ENCODE measurements at regions not wholly inside any gene's neighbourhood (a gene's known extent, or its start where the extent isn't known, plus 50 kb on each side); places are given as distances from the start of the nearest gene placed in this dataset.

DNA sequence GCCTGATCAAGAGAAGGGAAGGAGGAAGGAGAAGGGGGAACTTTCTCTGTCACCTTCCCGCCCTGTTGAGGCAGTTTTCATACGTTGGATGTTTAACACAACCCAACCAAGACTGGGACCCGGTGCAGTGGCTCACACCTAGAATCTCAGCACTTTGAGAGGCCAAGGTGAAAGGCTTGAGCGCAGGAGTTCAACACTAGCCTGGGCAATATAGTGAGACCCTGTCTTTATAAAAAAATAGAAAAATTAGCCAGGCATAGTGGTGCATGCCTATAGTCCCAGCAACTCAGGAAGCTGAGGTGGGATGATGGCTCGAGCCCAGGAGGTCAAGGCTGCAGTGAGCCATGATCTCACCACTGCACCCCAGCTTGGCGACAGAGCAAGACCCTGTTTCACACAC lies 59.4 kb upstream of the PEG3 start:
- TF ChIP-seq, protein P1, sequence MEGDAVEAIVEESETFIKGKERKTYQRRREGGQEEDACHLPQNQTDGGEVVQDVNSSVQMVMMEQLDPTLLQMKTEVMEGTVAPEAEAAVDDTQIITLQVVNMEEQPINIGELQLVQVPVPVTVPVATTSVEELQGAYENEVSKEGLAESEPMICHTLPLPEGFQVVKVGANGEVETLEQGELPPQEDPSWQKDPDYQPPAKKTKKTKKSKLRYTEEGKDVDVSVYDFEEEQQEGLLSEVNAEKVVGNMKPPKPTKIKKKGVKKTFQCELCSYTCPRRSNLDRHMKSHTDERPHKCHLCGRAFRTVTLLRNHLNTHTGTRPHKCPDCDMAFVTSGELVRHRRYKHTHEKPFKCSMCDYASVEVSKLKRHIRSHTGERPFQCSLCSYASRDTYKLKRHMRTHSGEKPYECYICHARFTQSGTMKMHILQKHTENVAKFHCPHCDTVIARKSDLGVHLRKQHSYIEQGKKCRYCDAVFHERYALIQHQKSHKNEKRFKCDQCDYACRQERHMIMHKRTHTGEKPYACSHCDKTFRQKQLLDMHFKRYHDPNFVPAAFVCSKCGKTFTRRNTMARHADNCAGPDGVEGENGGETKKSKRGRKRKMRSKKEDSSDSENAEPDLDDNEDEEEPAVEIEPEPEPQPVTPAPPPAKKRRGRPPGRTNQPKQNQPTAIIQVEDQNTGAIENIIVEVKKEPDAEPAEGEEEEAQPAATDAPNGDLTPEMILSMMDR (IDR thresholded peaks at IDR 0.05), result no peak
- no peak for TF ChIP-seq POLR2A (IDR thresholded peaks at IDR 0.05)

All from thyroid gland (tissue), 4 donors.